OCI-LY7 (cell line): ENCODE measurements at regions not wholly inside any gene's neighbourhood (a gene's known extent, or its start where the extent isn't known, plus 50 kb on each side); places are given as distances from the start of the nearest gene placed in this dataset.

Experiments
- EZH2phosphoT487 ChIP-seq: fragments of 200-600 bp; sonication (generic); IDR thresholded peaks from 2 replicates; pipeline ENCODE4 v1.6.1; 2018; ENCODE audit warnings: low read depth, borderline replicate concordance, mild to moderate bottlenecking, mixed run types, antibody characterized with exemption, low read length, moderate library complexity, mixed read lengths
- TF ChIP-seq, protein P1 (sequence below): fragments of 200-600 bp; sonication (generic); conservative IDR thresholded peaks from 2 replicates; pipeline ENCODE4 v1.5.1; 2014; ENCODE audit warnings: mild to moderate bottlenecking, antibody characterized with exemption, low read length, moderate library complexity, mixed read lengths

DNA sequence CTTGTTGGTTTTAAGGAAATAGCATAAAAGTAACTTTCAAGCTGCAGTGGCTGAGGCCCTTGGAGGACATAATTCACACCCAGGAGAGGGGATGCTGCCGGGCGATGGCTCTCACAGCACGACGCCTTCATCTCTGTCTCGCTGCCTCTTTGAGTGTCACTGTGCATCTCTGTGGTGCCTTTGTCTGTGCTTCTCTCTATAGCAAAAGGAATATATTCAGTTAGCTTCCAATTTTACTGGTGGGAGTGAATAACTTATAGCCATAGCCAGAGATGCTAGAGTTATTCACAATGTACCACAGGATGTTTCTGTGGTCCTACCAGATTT lies 276.7 kb downstream of the SYK start:
- TF ChIP-seq, protein P1, sequence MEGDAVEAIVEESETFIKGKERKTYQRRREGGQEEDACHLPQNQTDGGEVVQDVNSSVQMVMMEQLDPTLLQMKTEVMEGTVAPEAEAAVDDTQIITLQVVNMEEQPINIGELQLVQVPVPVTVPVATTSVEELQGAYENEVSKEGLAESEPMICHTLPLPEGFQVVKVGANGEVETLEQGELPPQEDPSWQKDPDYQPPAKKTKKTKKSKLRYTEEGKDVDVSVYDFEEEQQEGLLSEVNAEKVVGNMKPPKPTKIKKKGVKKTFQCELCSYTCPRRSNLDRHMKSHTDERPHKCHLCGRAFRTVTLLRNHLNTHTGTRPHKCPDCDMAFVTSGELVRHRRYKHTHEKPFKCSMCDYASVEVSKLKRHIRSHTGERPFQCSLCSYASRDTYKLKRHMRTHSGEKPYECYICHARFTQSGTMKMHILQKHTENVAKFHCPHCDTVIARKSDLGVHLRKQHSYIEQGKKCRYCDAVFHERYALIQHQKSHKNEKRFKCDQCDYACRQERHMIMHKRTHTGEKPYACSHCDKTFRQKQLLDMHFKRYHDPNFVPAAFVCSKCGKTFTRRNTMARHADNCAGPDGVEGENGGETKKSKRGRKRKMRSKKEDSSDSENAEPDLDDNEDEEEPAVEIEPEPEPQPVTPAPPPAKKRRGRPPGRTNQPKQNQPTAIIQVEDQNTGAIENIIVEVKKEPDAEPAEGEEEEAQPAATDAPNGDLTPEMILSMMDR: no peak
- TF ChIP-seq EZH2phosphoT487: no peak
